ENCODE measurements at regions not wholly inside any gene's neighbourhood (a gene's known extent, or its start where the extent isn't known, plus 50 kb on each side); places are given as distances from the start of the nearest gene placed in this dataset.

GRCh38 chr7:19312416-19312815 lies 167.2 kb upstream of the FERD3L start:
- Histone ChIP-seq H3K27ac (ENCODE audit: low read depth, low read length) (no peak overlapping the region), H3K27me3 (ENCODE audit: low read length) (no peaks in the 10 kb centered on the region), H2AFZ (ENCODE audit: low read depth, low read length, severe bottlenecking) (no peak overlapping the region), H3K4me2 (ENCODE audit: low read depth, low read length, poor library complexity, severe bottlenecking) (no peak overlapping the region), H3K79me2 (ENCODE audit: insufficient read depth, low read length) (no peaks in the 10 kb centered on the region), H3K36me3 (ENCODE audit: low read length) (no peaks in the 10 kb centered on the region), H4K20me1 (ENCODE audit: low read depth, low read length) (no peaks in the 10 kb centered on the region), H3K9me3 (ENCODE audit: insufficient read depth, low read length) (no peaks in the 10 kb centered on the region), H3K9ac (ENCODE audit: low read length) (no peak overlapping the region), H3K4me3 (ENCODE audit: insufficient read depth, low read length, poor library complexity, severe bottlenecking) (no peak overlapping the region), H3F3A (ENCODE audit: insufficient read depth) (no peaks in the 10 kb centered on the region), H3K9me2 (replicated peaks; ENCODE audit: insufficient read depth, low read length) (no peaks in the 10 kb centered on the region)
- no peak for TF ChIP-seq EZH2phosphoT487 (conservative IDR thresholded peaks at IDR 0.05; ENCODE audit: low read length)
- no peak for TF ChIP-seq CTCF (IDR thresholded peaks at IDR 0.05; ENCODE audit: insufficient read depth, low read length, poor library complexity, severe bottlenecking)

GRCh38 chr7:19307554-19307953 lies 162.3 kb upstream of the FERD3L start:
- H3K27ac ChIP-seq (ENCODE audit: low read depth, low read length) = no peak overlapping the region
- H4K20me1 ChIP-seq (ENCODE audit: low read depth, low read length) = no peaks in the 10 kb centered on the region
- H3K9me2 ChIP-seq (replicated peaks; ENCODE audit: insufficient read depth, low read length) = no peaks in the 10 kb centered on the region
- no peaks in the 10 kb centered on the region for H3K9me3 ChIP-seq (ENCODE audit: insufficient read depth, low read length)
- no peaks in the 10 kb centered on the region for H3K79me2 ChIP-seq (ENCODE audit: insufficient read depth, low read length)
- H3F3A ChIP-seq (ENCODE audit: insufficient read depth) = no peaks in the 10 kb centered on the region
- no peak for TF ChIP-seq CTCF (IDR thresholded peaks at IDR 0.05; ENCODE audit: insufficient read depth, low read length, poor library complexity, severe bottlenecking)
- TF ChIP-seq EZH2phosphoT487 (conservative IDR thresholded peaks at IDR 0.05; ENCODE audit: low read length) = no peak
- H2AFZ ChIP-seq (ENCODE audit: low read depth, low read length, severe bottlenecking) = no peak overlapping the region
- H3K9ac ChIP-seq (ENCODE audit: low read length) = no peak overlapping the region
- no peak overlapping the region for H3K4me2 ChIP-seq (ENCODE audit: low read depth, low read length, poor library complexity, severe bottlenecking)
- H3K36me3 ChIP-seq (ENCODE audit: low read length) = no peaks in the 10 kb centered on the region
- H3K4me3 ChIP-seq (ENCODE audit: insufficient read depth, low read length, poor library complexity, severe bottlenecking) = no peak overlapping the region
- H3K27me3 ChIP-seq (ENCODE audit: low read length) = no peaks in the 10 kb centered on the region

- no peaks in the 10 kb centered on the region for H3K79me2 ChIP-seq (ENCODE audit: insufficient read depth, low read length)
- no peaks in the 10 kb centered on the region for H3K9me3 ChIP-seq (ENCODE audit: insufficient read depth, low read length)
- H3K4me2 ChIP-seq (ENCODE audit: low read depth, low read length, poor library complexity, severe bottlenecking) = no peak overlapping the region
- H2AFZ ChIP-seq (ENCODE audit: low read depth, low read length, severe bottlenecking) = no peak overlapping the region
- no peaks in the 10 kb centered on the region for H3F3A ChIP-seq (ENCODE audit: insufficient read depth)
- no peaks in the 10 kb centered on the region for H4K20me1 ChIP-seq (ENCODE audit: low read depth, low read length)
- H3K27ac ChIP-seq (ENCODE audit: low read depth, low read length) = no peak overlapping the region
- no peak for TF ChIP-seq EZH2phosphoT487 (conservative IDR thresholded peaks at IDR 0.05; ENCODE audit: low read length)
- no peaks in the 10 kb centered on the region for H3K9me2 ChIP-seq (replicated peaks; ENCODE audit: insufficient read depth, low read length)
- no peak overlapping the region for H3K4me3 ChIP-seq (ENCODE audit: insufficient read depth, low read length, poor library complexity, severe bottlenecking)
- H3K27me3 ChIP-seq (ENCODE audit: low read length) = no peaks in the 10 kb centered on the region
- no peaks in the 10 kb centered on the region for H3K36me3 ChIP-seq (ENCODE audit: low read length)
- no peak overlapping the region for H3K9ac ChIP-seq (ENCODE audit: low read length)
Measured at GRCh38 chr7:19305698-19306097, 160.5 kb upstream of the FERD3L start.

- no peaks in the 10 kb centered on the region for H4K20me1 ChIP-seq (ENCODE audit: low read depth, low read length)
- no peaks in the 10 kb centered on the region for H3K27me3 ChIP-seq (ENCODE audit: low read length)
- H2AFZ ChIP-seq (ENCODE audit: low read depth, low read length, severe bottlenecking) = no peak overlapping the region
- TF ChIP-seq EZH2phosphoT487 (conservative IDR thresholded peaks at IDR 0.05; ENCODE audit: low read length) (no peak), CTCF (IDR thresholded peaks at IDR 0.05; ENCODE audit: insufficient read depth, low read length, poor library complexity, severe bottlenecking) (no peak)
- H3K36me3 ChIP-seq (ENCODE audit: low read length) = no peaks in the 10 kb centered on the region
- no peaks in the 10 kb centered on the region for H3K9me3 ChIP-seq (ENCODE audit: insufficient read depth, low read length)
- no peak overlapping the region for H3K9ac ChIP-seq (ENCODE audit: low read length)
- H3K9me2 ChIP-seq (replicated peaks; ENCODE audit: insufficient read depth, low read length) = no peaks in the 10 kb centered on the region
- H3K4me3 ChIP-seq (ENCODE audit: insufficient read depth, low read length, poor library complexity, severe bottlenecking) = no peak overlapping the region
- H3K27ac ChIP-seq (ENCODE audit: low read depth, low read length) = no peak overlapping the region
- H3K4me2 ChIP-seq (ENCODE audit: low read depth, low read length, poor library complexity, severe bottlenecking) = no peak overlapping the region
- H3K79me2 ChIP-seq (ENCODE audit: insufficient read depth, low read length) = no peaks in the 10 kb centered on the region
- H3F3A ChIP-seq (ENCODE audit: insufficient read depth) = no peaks in the 10 kb centered on the region
Measured at GRCh38 chr7:19304086-19304485, 158.9 kb upstream of the FERD3L start.
